ENCODE measurements at regions not wholly inside any gene's neighbourhood (a gene's known extent, or its start where the extent isn't known, plus 50 kb on each side); places are given as distances from the start of the nearest gene placed in this dataset.

DNA sequence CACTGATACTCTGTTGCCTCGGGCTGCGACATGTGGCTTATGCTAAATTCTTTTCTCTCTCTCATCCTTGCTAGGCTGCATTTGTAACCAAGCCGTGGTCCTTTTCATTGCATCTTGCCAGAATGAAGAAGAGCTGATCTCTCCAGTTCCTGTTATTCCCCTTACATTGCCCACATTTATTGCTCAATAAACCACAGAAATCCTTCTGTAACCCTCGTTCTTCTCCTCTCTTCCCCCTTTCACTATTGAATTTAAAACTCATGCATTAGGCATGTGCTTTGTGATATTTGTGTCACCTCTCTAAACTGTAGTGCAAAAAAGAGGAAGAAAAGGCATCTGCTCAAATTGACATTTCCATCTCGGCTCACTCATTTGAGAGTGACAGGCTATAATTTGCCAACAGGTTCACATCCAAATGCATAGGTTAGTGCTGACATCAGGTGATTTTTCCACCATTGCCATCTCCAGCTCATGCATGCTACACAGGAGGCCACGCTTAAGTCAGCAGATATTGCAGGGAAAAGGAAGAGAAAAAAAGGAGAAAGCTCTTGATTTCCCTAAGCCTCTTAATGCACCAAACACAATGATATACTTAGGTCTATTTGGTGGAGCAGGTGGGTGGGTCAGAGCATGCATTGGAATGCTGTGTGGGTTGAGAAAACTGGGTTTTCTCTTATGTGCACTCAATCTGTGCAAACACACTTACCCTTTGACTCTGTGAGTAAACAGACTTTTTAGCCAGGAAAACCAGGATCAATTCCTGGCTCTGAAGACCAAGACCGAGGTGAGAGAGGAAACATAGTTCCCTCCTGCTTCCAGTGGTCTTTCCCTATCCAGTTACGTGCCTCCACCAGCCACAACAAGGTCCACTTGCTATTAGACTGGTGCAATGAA lies 642.7 kb downstream of the HS3ST4 start:
- no peak for DNase-seq (ENCODE audit: extremely low spot score)
- no peaks in the 10 kb centered on the region for H3K4me1 ChIP-seq (ENCODE audit: insufficient read depth)
- no peak overlapping the region for H3K4me3 ChIP-seq (ENCODE audit: low read depth, low read length)
- no peaks in the 10 kb centered on the region for H3K36me3 ChIP-seq (ENCODE audit: insufficient read depth)
- WGBS = 44% methylated on average over 8 of the region's 8 CpGs
- H3K27ac ChIP-seq (ENCODE audit: low read depth) = no peak overlapping the region

- H3K4me3 ChIP-seq (ENCODE audit: low read depth, low read length) = no peak overlapping the region
- no peaks in the 10 kb centered on the region for H3K36me3 ChIP-seq (ENCODE audit: insufficient read depth)
- H3K27ac ChIP-seq (ENCODE audit: low read depth) = no peak overlapping the region
- DNase-seq (ENCODE audit: extremely low spot score) = no peak
- no peaks in the 10 kb centered on the region for H3K4me1 ChIP-seq (ENCODE audit: insufficient read depth)
- 69% methylated on average over 6 of the region's 6 CpGs for WGBS
Measured at GRCh38 chr16:26335236-26335853, 643.6 kb downstream of the HS3ST4 start.

DNA sequence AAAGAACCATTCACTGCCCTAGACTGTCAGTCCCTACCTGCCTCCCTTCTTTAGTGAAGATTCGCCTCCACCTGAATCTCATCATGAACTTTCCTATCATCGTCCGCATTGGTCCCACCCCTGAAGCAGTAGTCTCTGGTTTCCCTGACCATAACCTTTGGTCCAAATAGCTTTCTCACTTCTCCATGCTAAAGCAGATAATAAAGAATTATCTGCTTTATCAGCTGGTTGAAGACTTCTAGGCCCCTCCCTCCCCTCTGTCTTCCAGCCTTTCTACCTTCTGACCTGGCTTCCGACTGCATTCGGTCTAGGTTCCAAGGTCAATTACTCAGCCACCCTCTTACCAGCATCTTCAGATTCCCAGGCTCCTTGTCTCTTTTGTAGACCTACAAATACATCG lies 650.9 kb downstream of the HS3ST4 start:
- Histone ChIP-seq H3K27ac (ENCODE audit: low read depth) (no peak overlapping the region), H3K4me1 (ENCODE audit: insufficient read depth) (no peaks in the 10 kb centered on the region), H3K4me3 (ENCODE audit: low read depth, low read length) (no peak overlapping the region), H3K36me3 (ENCODE audit: insufficient read depth) (no peaks in the 10 kb centered on the region)
- DNase-seq (ENCODE audit: extremely low spot score) = no peak
- WGBS = 91% methylated on average over 6 of the region's 6 CpGs

GRCh38 chr16:26344240-26344776 lies 652.5 kb downstream of the HS3ST4 start:
- H3K27ac ChIP-seq (ENCODE audit: low read depth) = no peak overlapping the region
- H3K4me3 ChIP-seq (ENCODE audit: low read depth, low read length) = no peak overlapping the region
- no peaks in the 10 kb centered on the region for H3K4me1 ChIP-seq (ENCODE audit: insufficient read depth)
- H3K36me3 ChIP-seq (ENCODE audit: insufficient read depth) = no peaks in the 10 kb centered on the region
- DNase-seq (ENCODE audit: extremely low spot score) = no peak
- WGBS = 53% methylated on average over 4 of the region's 4 CpGs

GRCh38 chr16:26344976-26345375 lies 653.2 kb downstream of the HS3ST4 start:
- Histone ChIP-seq H3K27ac (ENCODE audit: low read depth) (no peak overlapping the region), H3K4me3 (ENCODE audit: low read depth, low read length) (no peak overlapping the region), H3K36me3 (ENCODE audit: insufficient read depth) (no peaks in the 10 kb centered on the region), H3K4me1 (ENCODE audit: insufficient read depth) (no peaks in the 10 kb centered on the region)
- no peak for DNase-seq (ENCODE audit: extremely low spot score)
- 79% methylated on average over 5 of the region's 5 CpGs for WGBS

DNA sequence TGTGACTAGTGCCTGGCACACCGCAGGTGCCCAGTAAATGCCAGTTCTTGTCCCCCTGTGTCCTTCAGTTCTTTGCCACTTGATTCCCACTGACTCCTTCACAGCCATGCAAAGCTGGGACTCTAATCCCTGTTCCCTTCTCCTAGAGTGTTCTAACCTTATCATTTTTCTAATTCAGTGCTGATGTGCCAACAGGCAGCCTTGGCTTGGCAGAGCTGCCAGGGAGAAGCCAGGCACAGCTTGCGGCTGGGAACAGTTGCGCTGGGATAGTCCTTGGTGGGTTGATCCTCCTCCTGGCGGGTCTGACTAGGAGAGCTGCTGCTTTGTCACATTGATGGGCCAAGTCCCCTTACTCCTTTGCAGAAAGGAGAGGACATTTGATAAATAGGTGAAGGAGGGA lies 654.2 kb downstream of the HS3ST4 start:
- WGBS = 70% methylated on average over 4 of the region's 4 CpGs
- no peaks in the 10 kb centered on the region for H3K4me1 ChIP-seq (ENCODE audit: insufficient read depth)
- DNase-seq (ENCODE audit: extremely low spot score) = no peak
- no peak overlapping the region for H3K4me3 ChIP-seq (ENCODE audit: low read depth, low read length)
- no peaks in the 10 kb centered on the region for H3K36me3 ChIP-seq (ENCODE audit: insufficient read depth)
- H3K27ac ChIP-seq (ENCODE audit: low read depth) = no peak overlapping the region

DNA sequence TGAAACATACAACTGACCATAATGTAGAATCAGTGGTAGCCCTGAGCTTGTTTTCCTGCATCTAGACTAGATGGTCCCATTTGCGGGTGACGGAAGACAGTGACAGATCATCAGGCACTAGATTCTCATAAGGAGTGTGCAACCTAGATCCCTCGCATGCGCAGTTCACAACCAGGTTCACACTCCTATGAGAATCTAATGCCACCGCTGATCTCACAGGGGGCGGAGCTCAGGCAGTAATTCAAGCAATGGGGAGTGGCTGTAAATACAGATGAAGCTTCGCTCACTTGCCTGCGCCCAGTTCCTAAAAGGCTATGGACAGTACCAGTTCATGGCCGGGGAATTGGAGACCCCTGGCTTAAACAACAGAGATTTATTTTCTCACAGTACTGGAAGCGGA lies 656.3 kb downstream of the HS3ST4 start:
- Histone ChIP-seq H3K4me1 (ENCODE audit: insufficient read depth) (no peaks in the 10 kb centered on the region), H3K27ac (ENCODE audit: low read depth) (no peak overlapping the region), H3K36me3 (ENCODE audit: insufficient read depth) (no peaks in the 10 kb centered on the region), H3K4me3 (ENCODE audit: low read depth, low read length) (no peak overlapping the region)
- no peak for DNase-seq (ENCODE audit: extremely low spot score)
- 82% methylated on average over 10 of the region's 10 CpGs for WGBS

GRCh38 chr16:26360867-26361266 lies 669.1 kb downstream of the HS3ST4 start:
- 87% methylated on average over 4 of the region's 4 CpGs for WGBS

GRCh38 chr16:26363581-26363980 lies 671.8 kb downstream of the HS3ST4 start:
- H3K4me1 ChIP-seq (ENCODE audit: insufficient read depth) = no peaks in the 10 kb centered on the region
- DNase-seq (ENCODE audit: extremely low spot score) = no peak
- WGBS = 60% methylated on average over 1 of the region's 1 CpG
- H3K27ac ChIP-seq (ENCODE audit: low read depth) = no peak overlapping the region
- no peaks in the 10 kb centered on the region for H3K36me3 ChIP-seq (ENCODE audit: insufficient read depth)
- no peak overlapping the region for H3K4me3 ChIP-seq (ENCODE audit: low read depth, low read length)

More at GRCh38 chr16:26360867-26361266, 669.1 kb downstream of the HS3ST4 start:
- no peak overlapping the region for H3K4me3 ChIP-seq (ENCODE audit: low read depth, low read length)
- H3K4me1 ChIP-seq (ENCODE audit: insufficient read depth) = no peaks in the 10 kb centered on the region
- H3K27ac ChIP-seq (ENCODE audit: low read depth) = no peak overlapping the region
- DNase-seq (ENCODE audit: extremely low spot score) = no peak
- H3K36me3 ChIP-seq (ENCODE audit: insufficient read depth) = no peaks in the 10 kb centered on the region

GRCh38 chr16:26365161-26365940 lies 673.6 kb downstream of the HS3ST4 start:
- H3K27ac ChIP-seq (ENCODE audit: low read depth) = no peak overlapping the region
- DNase-seq (ENCODE audit: extremely low spot score) = no peak
- no peaks in the 10 kb centered on the region for H3K4me1 ChIP-seq (ENCODE audit: insufficient read depth)
- H3K36me3 ChIP-seq (ENCODE audit: insufficient read depth) = no peaks in the 10 kb centered on the region
- 35% methylated on average over 8 of the region's 8 CpGs for WGBS
- no peak overlapping the region for H3K4me3 ChIP-seq (ENCODE audit: low read depth, low read length)

DNA sequence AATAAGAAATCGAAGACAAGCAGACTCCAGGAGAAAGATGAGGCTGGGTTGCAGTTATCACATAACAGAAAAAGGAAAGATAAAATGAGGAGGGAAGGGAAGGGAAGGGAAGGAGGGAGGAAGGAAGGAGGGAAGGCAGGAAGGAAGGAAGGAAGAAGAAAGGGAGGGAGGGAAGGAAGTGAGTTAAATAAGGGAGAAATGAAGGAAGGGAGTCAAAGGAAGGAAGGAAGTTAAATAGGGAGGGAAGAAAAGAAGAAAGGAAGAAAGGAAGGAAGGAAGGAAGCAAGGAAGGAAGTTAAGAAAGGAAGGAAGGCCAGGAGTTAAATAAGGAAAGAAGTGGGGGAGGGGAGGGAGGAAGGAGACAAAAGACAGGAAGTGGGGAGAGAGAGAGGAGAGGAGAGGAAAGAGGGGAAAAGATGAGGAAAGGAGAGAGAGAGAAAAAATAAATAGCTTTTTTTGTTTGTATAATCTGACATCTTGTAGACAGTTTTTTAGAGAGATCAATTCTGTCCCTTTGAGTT lies 679.6 kb downstream of the HS3ST4 start:
- H3K27ac ChIP-seq (ENCODE audit: low read depth) = no peak overlapping the region
- no peak for DNase-seq (ENCODE audit: extremely low spot score)
- WGBS = 77% methylated on average over 1 of the region's 1 CpG
- H3K4me3 ChIP-seq (ENCODE audit: low read depth, low read length) = no peak overlapping the region
- H3K36me3 ChIP-seq (ENCODE audit: insufficient read depth) = no peaks in the 10 kb centered on the region
- H3K4me1 ChIP-seq (ENCODE audit: insufficient read depth) = no peaks in the 10 kb centered on the region

DNA sequence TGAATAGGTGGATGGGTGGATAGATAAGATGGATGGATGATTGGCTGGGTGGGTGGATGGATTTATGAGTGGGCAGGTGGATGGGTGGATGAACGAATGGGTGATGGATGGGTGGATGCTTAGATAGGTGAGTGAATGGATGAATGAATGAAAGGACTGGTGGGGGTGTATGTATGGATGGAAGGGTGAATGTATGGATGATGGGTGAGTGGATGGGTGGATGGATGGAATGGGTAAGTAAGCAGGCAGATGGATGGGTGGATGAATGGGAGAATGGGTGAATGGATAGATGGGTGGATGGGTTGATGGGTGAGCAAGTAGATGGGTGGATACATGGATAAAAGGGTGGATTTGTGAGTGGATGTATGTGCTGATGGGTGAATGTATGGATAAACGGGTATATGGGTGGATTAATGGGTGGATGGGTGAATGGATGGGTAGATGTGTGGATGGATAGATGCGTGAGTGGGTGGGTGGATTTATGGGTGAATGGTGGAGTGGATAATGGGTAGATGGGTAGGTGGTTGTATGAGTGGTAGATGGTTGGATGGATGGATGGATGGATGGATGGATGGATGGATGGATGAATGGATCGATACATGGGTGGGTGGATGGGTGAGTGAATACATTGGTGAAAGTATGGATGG lies 682.6 kb downstream of the HS3ST4 start:
- H3K36me3 ChIP-seq (ENCODE audit: insufficient read depth) = no peaks in the 10 kb centered on the region
- no peaks in the 10 kb centered on the region for H3K4me1 ChIP-seq (ENCODE audit: insufficient read depth)
- no peak overlapping the region for H3K27ac ChIP-seq (ENCODE audit: low read depth)
- WGBS = 85% methylated on average over 4 of the region's 4 CpGs
- no peak for DNase-seq (ENCODE audit: extremely low spot score)
- no peak overlapping the region for H3K4me3 ChIP-seq (ENCODE audit: low read depth, low read length)

DNA sequence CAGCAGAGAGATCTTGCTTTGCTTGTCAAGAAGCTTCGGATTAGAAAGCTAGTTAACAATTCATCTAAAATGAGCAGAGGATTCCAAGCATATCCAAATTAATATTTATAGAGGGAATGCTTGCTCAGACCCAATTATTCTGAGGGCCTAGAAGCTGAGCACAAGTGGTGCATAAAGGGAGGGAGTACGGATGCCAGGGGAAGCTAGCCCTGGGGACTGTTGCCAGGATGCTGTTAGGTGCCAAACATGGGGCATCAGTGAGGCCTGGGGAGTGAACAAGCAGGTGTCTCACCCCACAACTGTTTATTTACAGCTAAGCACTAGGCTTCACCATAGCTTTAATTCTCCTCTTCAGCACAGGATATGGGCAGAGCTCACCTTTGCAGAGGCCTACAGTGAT lies 684.1 kb upstream of the C16orf82 start:
- H3K27ac ChIP-seq (ENCODE audit: low read depth) = no peak overlapping the region
- H3K4me3 ChIP-seq (ENCODE audit: low read depth, low read length) = no peak overlapping the region
- no peaks in the 10 kb centered on the region for H3K4me1 ChIP-seq (ENCODE audit: insufficient read depth)
- H3K36me3 ChIP-seq (ENCODE audit: insufficient read depth) = no peaks in the 10 kb centered on the region
- WGBS = 42% methylated on average over 2 of the region's 2 CpGs
- no peak for DNase-seq (ENCODE audit: extremely low spot score)
